ENCODE measurements at regions not wholly inside any gene's neighbourhood (a gene's known extent, or its start where the extent isn't known, plus 50 kb on each side); places are given as distances from the start of the nearest gene placed in this dataset.

DNA sequence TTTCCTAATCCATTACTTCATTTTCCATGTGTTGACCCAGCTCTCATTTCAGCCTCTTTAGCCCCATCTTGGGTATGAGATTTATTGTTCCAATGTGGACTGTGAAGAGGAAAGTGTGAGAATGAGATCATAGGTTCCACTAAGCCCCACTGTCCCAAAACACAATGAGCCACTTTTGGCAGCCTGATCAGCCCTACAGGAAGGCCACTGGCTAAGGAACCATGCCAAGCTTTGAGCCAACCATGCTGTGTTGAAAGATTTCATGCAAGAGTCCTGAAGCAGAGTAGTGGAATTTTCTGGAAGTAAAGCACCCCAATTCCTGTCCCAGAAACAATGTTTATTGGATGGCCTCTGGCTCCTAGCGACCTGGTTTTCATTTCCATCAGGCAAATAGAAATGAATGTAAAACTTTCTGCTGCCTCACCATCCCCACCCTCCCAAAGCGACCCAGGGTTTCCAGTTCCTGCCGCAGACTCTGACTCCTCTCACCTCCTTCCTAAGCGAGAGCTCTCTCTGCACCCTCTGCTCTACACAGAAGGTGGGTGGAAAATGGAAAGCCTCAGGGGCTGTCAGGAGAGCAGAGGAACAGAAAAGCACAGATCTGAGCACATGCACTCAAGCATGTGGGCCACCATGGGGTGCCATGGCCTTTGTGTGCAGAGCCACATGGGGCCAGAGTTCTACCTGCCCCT, 73.1 kb downstream of the KCTD12 start:
- Histone ChIP-seq H3K27ac (peak overlapping the region in 1 of 2 donors; percentile 0), H3K36me3 (no peaks in the 10 kb centered on the region), H3K9me3 (no peaks in the 10 kb centered on the region), H3K27me3 (no peaks in the 10 kb centered on the region), H3K4me3 (no peak overlapping the region), H3K4me1 (peaks cover 0 to 5% of the 10 kb centered on the region in 2 donors)
- TF ChIP-seq, protein P1, sequence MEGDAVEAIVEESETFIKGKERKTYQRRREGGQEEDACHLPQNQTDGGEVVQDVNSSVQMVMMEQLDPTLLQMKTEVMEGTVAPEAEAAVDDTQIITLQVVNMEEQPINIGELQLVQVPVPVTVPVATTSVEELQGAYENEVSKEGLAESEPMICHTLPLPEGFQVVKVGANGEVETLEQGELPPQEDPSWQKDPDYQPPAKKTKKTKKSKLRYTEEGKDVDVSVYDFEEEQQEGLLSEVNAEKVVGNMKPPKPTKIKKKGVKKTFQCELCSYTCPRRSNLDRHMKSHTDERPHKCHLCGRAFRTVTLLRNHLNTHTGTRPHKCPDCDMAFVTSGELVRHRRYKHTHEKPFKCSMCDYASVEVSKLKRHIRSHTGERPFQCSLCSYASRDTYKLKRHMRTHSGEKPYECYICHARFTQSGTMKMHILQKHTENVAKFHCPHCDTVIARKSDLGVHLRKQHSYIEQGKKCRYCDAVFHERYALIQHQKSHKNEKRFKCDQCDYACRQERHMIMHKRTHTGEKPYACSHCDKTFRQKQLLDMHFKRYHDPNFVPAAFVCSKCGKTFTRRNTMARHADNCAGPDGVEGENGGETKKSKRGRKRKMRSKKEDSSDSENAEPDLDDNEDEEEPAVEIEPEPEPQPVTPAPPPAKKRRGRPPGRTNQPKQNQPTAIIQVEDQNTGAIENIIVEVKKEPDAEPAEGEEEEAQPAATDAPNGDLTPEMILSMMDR (IDR thresholded peaks at IDR 0.05): no peak
- peak; percentile 37 to 76 for DNase-seq (ENCODE audit: low spot score in 2 of 2)
- intact Hi-C loops (cut with DNase I): no loop called here

DNA sequence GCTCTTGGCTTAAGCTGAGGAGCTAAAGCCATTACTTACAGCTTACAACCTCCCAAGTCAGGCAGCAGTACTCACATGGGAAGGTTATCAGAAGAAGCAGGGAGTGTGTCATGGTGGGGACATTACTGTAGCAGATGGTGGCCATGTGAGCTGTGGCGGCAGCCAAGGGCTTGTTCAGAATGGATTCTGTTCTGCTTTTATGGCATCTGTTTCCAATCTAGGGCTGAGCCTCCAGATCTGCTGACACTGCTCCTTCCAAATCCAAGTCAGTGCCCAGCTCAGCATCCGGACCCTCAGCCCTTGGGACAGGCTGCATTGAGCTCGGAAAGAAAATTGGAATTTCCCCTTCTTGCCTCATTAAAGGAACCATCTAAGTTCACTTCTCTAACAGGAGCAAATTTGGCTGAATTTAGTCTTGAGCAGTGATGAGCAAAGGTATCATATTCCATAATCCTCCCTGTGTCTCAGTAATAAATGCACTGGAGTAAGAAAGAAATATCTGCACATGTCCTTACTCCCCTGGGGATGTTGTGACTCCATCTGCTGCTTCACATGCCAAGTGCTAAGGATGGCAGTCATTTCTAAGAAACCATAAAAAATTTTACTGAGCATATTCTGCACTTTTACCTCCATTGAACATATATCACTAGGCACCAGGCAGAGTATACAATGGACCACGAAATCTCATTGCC, 73.9 kb downstream of the KCTD12 start:
- intact Hi-C loops (cut with DNase I): no loop called here

DNA sequence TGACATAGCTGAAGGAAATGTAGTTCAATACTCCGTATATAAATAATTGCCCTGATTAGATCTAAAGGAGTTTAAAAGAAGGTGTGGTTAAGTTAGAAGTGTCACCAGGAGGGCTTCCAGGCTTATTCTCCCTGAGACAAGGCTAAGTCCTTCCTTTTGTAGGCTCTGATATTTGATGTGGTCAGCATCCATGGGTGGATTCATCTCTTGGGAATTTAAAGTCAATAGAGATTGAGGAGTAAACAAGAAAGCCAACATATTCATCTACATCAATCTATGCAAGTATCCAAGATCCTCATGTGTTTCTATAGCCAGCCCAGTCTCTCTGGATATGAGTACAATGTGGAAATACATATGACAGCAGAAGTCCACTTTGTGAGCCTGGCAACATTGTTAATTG, 76.8 kb downstream of the KCTD12 start:
- Histone ChIP-seq H3K27me3 (no peaks in the 10 kb centered on the region), H3K36me3 (no peaks in the 10 kb centered on the region), H3K4me3 (no peak overlapping the region), H3K9me3 (no peaks in the 10 kb centered on the region), H3K4me1 (peaks cover 0 to 5% of the 10 kb centered on the region in 2 donors), H3K27ac (no peak overlapping the region)
- intact Hi-C loops (cut with DNase I): no loop called here
- no peak for DNase-seq (ENCODE audit: low spot score in 2 of 2)
- TF ChIP-seq, protein P1 (IDR thresholded peaks at IDR 0.05): no peak

More for the DNA sequence above, 73.9 kb downstream of the KCTD12 start:
- TF ChIP-seq, protein P1 (IDR thresholded peaks at IDR 0.05): no peak
- Histone ChIP-seq H3K36me3 (no peaks in the 10 kb centered on the region), H3K4me1 (peaks cover 0 to 5% of the 10 kb centered on the region in 2 donors), H3K27ac (peak overlapping the region in 1 of 2 donors; percentile 0), H3K9me3 (no peaks in the 10 kb centered on the region), H3K4me3 (no peak overlapping the region), H3K27me3 (no peaks in the 10 kb centered on the region)
- peak in 1 of 2 donors; percentile 67 for DNase-seq (ENCODE audit: low spot score in 2 of 2)

DNA sequence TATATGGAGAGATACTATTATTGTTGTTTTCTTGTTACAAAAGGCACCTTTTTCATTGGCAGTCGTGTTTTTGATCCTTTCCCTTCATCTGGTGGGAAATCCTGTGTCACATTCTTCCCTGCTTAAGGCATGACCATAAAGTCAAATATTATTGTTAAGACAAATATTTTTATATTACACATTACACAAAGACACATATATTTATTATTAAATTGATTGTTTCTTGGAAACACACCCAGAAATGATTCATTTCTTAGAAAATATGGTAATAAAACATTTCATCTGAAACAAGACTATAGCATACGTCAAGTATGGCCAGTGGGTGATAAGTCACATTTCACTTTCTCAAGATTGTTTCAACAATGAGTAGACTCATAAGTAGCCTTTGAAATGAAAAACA, 77.3 kb downstream of the KCTD12 start:
- H3K9me3 ChIP-seq: no peaks in the 10 kb centered on the region
- H3K4me3 ChIP-seq: no peak overlapping the region
- H3K36me3 ChIP-seq: no peaks in the 10 kb centered on the region
- TF ChIP-seq, protein P1 (IDR thresholded peaks at IDR 0.05): no peak
- intact Hi-C loops (cut with DNase I): no loop called here
- H3K27ac ChIP-seq: no peak overlapping the region
- H3K27me3 ChIP-seq: no peaks in the 10 kb centered on the region
- H3K4me1 ChIP-seq: peaks cover 0 to 5% of the 10 kb centered on the region in 2 donors
- no peak for DNase-seq (ENCODE audit: low spot score in 2 of 2)

DNA sequence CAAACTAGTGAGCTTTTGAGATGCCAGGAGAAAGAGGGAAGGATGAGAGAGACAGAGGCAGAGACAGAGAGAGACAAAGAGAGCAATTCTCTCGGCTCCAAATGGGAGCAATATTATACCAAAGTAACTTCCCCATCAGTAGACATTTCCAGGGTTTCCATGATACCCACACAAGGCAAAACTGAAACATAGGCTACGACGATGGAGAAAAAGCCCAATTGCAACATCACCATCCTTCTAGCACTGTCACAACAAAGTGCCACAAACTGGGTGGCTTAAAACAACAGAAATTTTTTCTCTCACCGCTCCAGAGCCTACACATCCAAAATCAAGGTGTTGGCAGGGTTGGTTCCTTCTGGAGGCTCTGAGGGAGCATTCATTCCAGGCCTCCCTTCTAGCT, 81.4 kb downstream of the KCTD12 start:
- no peaks in the 10 kb centered on the region for H3K27me3 ChIP-seq
- H3K4me3 ChIP-seq: no peak overlapping the region
- H3K27ac ChIP-seq: no peak overlapping the region
- TF ChIP-seq, protein P1 (IDR thresholded peaks at IDR 0.05): no peak
- H3K36me3 ChIP-seq: no peaks in the 10 kb centered on the region
- DNase-seq (ENCODE audit: low spot score in 2 of 2): no peak
- intact Hi-C loops (cut with DNase I): no loop called here
- no peaks in the 10 kb centered on the region for H3K4me1 ChIP-seq
- no peaks in the 10 kb centered on the region for H3K9me3 ChIP-seq

Data from ascending aorta (tissue), 2 donors.